Inflammatory macrophage (primary cell): ENCODE measurements at regions not wholly inside any gene's neighbourhood (a gene's known extent, or its start where the extent isn't known, plus 50 kb on each side); places are given as distances from the start of the nearest gene placed in this dataset.
"Not testable (repeated sequence)": the region's sequence is repeated elsewhere in the genome, so short reads cannot be mapped to it uniquely, and the experiment has no call there.

Experiments used
- DNase-seq, 2 donors: peaks; one replicate each; pipeline ENCODE4 v3.0.0-alpha.2; 2020 to 2022

GRCh38 chr2:49298693-49299092 lies 144.4 kb upstream of the FSHR start:
- not testable (repeated sequence) for DNase-seq

GRCh38 chr2:49298230-49298629 lies 143.9 kb upstream of the FSHR start:
- no peak for DNase-seq

GRCh38 chr2:49296107-49296867 lies 142.0 kb upstream of the FSHR start:
- DNase-seq: no peak

GRCh38 chr2:49294225-49294624 lies 139.9 kb upstream of the FSHR start:
- DNase-seq: no peak

GRCh38 chr2:49291619-49292018 lies 137.3 kb upstream of the FSHR start:
- no peak for DNase-seq

GRCh38 chr2:49289711-49290110 lies 135.4 kb upstream of the FSHR start:
- no peak for DNase-seq

- no peak for DNase-seq
Observed at GRCh38 chr2:49288902-49289700, 134.8 kb upstream of the FSHR start.

- no peak for DNase-seq
Observed at GRCh38 chr2:49288113-49288705, 133.9 kb upstream of the FSHR start.

GRCh38 chr2:49286726-49287125 lies 132.4 kb upstream of the FSHR start:
- DNase-seq: no peak

- no peak for DNase-seq
Observed at GRCh38 chr2:49286045-49286444, 131.7 kb upstream of the FSHR start.

- DNase-seq: no peak
Observed at GRCh38 chr2:49278561-49278960, 124.2 kb upstream of the FSHR start.

- no peak for DNase-seq
Observed at GRCh38 chr2:49278141-49278540, 123.8 kb upstream of the FSHR start.

- DNase-seq: no peak
Observed at GRCh38 chr2:49271060-49271606, 116.8 kb upstream of the FSHR start.

GRCh38 chr2:49270091-49270490 lies 115.8 kb upstream of the FSHR start:
- no peak for DNase-seq

- no peak for DNase-seq
Observed at GRCh38 chr2:49265471-49265870, 111.2 kb upstream of the FSHR start.

- DNase-seq: no peak
Observed at GRCh38 chr2:49262801-49263560, 108.7 kb upstream of the FSHR start.

- no peak for DNase-seq
Observed at GRCh38 chr2:49261781-49262180, 107.5 kb upstream of the FSHR start.

GRCh38 chr2:49260979-49261538 lies 106.7 kb upstream of the FSHR start:
- DNase-seq: no peak

GRCh38 chr2:49259926-49260325 lies 105.6 kb upstream of the FSHR start:
- DNase-seq: no peak

- DNase-seq: no peak
Observed at GRCh38 chr2:49255409-49255971, 101.2 kb upstream of the FSHR start.

- no peak for DNase-seq
Observed at GRCh38 chr2:49254401-49254800, 100.1 kb upstream of the FSHR start.

- DNase-seq: no peak
Observed at GRCh38 chr2:49251766-49252165, 97.5 kb upstream of the FSHR start.
